PC-3 (cell line): ENCODE measurements at regions not wholly inside any gene's neighbourhood (a gene's known extent, or its start where the extent isn't known, plus 50 kb on each side); places are given as distances from the start of the nearest gene placed in this dataset.

Experiments used
- CTCF ChIP-seq: fragments of 300-600 bp; sonication (generic); conservative IDR thresholded peaks from 2 replicates; pipeline ENCODE4 v1.5.1; 2017; ENCODE audit warnings: antibody characterized with exemption, low read depth, mild to moderate bottlenecking, low read length
- EZH2 ChIP-seq: fragments of 300-600 bp; sonication (generic); IDR thresholded peaks from one replicate; pipeline ENCODE4 v1.6.1; 2017; ENCODE audit warnings: antibody characterized with exemption, mild to moderate bottlenecking, low read length; ENCODE audit not compliant: unreplicated experiment
- EZH2phosphoT487 ChIP-seq: fragments of 300-600 bp; sonication (generic); IDR thresholded peaks from 2 replicates; pipeline ENCODE4 v1.6.1; 2018; ENCODE audit warnings: mild to moderate bottlenecking, antibody characterized with exemption, low read length, borderline replicate concordance

- no peak for TF ChIP-seq CTCF
- no peak for TF ChIP-seq EZH2phosphoT487
- no peak for TF ChIP-seq EZH2
These were observed 121.8 kb upstream of the HNMT start for GRCh38 chr2:137842430-137842829.
